ENCODE measurements at regions not wholly inside any gene's neighbourhood (a gene's known extent, or its start where the extent isn't known, plus 50 kb on each side); places are given as distances from the start of the nearest gene placed in this dataset.
"Not testable (repeated sequence)": the region's sequence is repeated elsewhere in the genome, so short reads cannot be mapped to it uniquely, and the experiment has no call there.

DNA sequence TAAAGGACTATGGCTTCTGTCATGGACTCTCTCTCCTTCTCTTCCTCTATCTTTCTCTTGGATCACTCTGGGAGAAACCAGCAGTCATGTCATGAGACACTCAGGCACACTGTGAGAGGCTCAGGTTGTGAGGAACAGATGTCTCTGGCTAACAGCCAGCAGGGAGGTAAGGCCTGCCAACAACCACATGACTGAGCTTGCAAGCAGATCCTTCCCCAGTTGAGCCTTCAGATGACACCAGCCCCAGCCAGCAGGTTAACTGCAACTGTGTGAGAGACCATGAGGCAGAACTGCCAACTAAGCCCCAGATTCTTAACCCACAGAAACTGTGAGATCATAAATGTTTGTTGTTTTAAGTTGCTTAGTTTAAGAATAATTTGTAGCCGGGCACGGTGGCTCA, 90.6 kb downstream of the VCPKMT start:
- 93 to 100% methylated on average over 2 of the region's 2 CpGs for WGBS, 2 donors
- intact Hi-C loops (cut with DNase I; ENCODE audit: low total_unique reads): no loop called here
- no peak for DNase-seq (ENCODE audit: low spot score in 2 of 2)
- H3K4me3 ChIP-seq (ENCODE audit: low read depth, poor library complexity, severe bottlenecking): no peak overlapping the region
- no peak for TF ChIP-seq POLR2A (IDR thresholded peaks at IDR 0.05)

DNA sequence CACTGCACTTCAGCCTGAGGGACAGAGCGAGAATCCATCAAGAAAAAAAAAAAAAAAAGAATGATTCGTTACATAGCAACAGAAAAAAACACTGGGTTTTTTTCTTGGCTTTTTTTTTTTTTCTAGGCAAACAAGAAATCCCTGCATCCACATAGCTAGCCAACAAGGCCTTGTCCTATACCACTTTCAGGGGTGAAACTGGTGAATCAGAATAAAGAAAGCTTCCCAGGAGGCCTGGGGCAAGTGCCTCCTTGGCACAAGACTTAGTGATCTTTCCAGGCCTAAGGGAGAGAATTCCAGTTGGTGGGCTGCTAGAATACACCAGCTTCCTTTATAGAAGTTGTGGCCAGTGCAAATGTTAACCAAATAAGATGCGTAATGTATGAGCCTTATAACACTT, 90.0 kb downstream of the VCPKMT start:
- TF ChIP-seq POLR2A (IDR thresholded peaks at IDR 0.05): no peak
- TF ChIP-seq, protein P1, sequence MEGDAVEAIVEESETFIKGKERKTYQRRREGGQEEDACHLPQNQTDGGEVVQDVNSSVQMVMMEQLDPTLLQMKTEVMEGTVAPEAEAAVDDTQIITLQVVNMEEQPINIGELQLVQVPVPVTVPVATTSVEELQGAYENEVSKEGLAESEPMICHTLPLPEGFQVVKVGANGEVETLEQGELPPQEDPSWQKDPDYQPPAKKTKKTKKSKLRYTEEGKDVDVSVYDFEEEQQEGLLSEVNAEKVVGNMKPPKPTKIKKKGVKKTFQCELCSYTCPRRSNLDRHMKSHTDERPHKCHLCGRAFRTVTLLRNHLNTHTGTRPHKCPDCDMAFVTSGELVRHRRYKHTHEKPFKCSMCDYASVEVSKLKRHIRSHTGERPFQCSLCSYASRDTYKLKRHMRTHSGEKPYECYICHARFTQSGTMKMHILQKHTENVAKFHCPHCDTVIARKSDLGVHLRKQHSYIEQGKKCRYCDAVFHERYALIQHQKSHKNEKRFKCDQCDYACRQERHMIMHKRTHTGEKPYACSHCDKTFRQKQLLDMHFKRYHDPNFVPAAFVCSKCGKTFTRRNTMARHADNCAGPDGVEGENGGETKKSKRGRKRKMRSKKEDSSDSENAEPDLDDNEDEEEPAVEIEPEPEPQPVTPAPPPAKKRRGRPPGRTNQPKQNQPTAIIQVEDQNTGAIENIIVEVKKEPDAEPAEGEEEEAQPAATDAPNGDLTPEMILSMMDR (IDR thresholded peaks at IDR 0.05): no peak

DNA sequence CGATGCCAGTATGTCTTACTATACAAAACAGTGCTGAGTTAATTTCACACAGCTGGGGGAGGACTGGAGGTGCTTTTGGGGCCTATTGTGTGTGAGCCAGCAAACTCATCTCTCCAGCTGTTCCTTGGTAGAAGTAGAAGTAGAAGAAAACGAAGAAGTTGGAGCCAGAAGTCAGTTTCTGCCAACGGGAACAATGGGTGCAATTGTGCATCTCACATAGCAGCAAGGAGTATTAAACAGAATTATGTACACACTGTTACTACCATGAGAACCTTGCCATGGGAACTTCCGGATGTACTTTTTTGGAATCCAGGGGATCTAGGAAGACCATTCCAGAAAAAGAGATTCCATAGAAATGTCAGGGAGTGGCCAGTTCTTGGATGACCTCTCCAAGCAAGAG, 88.6 kb downstream of the VCPKMT start:
- no peak overlapping the region for H3K4me3 ChIP-seq (ENCODE audit: low read depth, poor library complexity, severe bottlenecking)
- 70 to 76% methylated on average over 4 of the region's 4 CpGs for WGBS, 2 donors
- no peak for DNase-seq (ENCODE audit: low spot score in 2 of 2)
- no peak for TF ChIP-seq POLR2A (IDR thresholded peaks at IDR 0.05)
- TF ChIP-seq, protein P1 (IDR thresholded peaks at IDR 0.05): no peak
- intact Hi-C loops (cut with DNase I; ENCODE audit: low total_unique reads): no loop called here

More for the DNA sequence above, 90.0 kb downstream of the VCPKMT start:
- H3K4me3 ChIP-seq (ENCODE audit: low read depth, poor library complexity, severe bottlenecking): no peak overlapping the region
- WGBS, 2 donors: 88 to 90% methylated on average over 3 of the region's 3 CpGs
- intact Hi-C loops (cut with DNase I; ENCODE audit: low total_unique reads): no loop called here
- no peak for DNase-seq (ENCODE audit: low spot score in 2 of 2)

DNA sequence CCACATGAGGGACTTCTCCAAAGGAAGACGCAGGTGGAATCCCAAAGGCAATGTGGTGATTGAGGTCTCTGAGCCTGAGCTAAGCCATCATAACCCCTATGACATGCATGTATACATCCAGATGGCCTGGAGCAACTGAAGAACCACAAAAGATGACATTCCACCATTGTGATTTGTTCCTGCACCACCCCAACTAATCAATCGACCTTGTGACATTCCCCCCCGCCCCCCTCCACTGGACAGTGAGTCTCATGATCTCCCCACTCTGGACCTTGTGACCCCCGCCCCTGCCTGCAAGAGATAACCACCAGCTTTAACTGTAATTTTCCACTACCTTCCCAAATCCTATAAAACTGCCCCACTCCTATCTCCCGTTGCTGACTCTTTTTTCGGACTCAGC, 87.9 kb downstream of the VCPKMT start:
- TF ChIP-seq, protein P1 (IDR thresholded peaks at IDR 0.05): no peak
- no peak for TF ChIP-seq POLR2A (IDR thresholded peaks at IDR 0.05)
- DNase-seq (ENCODE audit: low spot score in 2 of 2): no peak
- WGBS, 2 donors: 83 to 87% methylated on average over 6 of the region's 6 CpGs
- H3K4me3 ChIP-seq (ENCODE audit: low read depth, poor library complexity, severe bottlenecking): no peak overlapping the region
- intact Hi-C loops (cut with DNase I; ENCODE audit: low total_unique reads): no loop called here

DNA sequence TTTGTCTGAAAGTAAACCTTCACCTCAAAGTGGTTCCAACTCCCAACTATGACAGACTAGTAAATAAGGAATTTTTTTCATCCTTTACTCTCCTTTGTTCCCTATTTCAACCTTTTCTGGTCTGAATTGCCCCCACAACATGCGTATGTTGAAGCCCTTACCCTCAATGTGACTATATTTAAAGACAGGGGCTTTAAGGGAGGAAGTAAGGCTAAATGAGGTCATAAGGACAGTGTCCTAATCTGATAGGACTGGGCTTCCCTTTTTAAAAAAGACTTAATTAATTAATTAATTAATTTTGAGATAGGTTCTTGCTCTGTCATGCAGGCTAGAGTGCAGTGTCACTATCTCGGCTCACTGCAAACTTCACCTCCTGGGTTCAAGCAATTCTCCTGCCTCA, 86.3 kb downstream of the VCPKMT start:
- DNase-seq (ENCODE audit: low spot score in 2 of 2): no peak
- H3K4me3 ChIP-seq (ENCODE audit: low read depth, poor library complexity, severe bottlenecking): no peak overlapping the region
- 90% methylated on average over 2 of the region's 2 CpGs for WGBS, 2 donors
- no peak for TF ChIP-seq POLR2A (IDR thresholded peaks at IDR 0.05)
- TF ChIP-seq, protein P1 (IDR thresholded peaks at IDR 0.05): no peak
- intact Hi-C loops (cut with DNase I; ENCODE audit: low total_unique reads): no loop called here

DNA sequence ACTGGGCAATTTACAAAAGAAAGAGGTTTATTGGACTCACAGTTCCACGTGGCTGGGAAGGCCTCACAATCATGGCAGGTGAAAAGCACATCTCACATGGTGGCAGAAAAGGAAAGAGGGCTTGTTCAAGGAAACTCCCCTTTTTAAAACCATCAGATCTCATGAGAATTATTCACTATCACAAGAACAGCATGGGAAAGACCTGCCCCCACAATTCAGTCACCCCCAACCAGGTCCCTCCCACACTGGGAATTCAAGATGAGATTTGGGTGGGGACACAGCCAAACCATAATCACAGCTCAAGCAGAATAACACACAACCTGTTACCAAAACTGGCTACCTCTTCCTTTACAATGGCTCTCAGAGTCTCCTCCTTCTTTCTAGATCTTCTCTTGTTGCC, 85.5 kb downstream of the VCPKMT start:
- intact Hi-C loops (cut with DNase I; ENCODE audit: low total_unique reads); DNase-seq (ENCODE audit: low spot score in 2 of 2); H3K4me3 ChIP-seq (ENCODE audit: low read depth, poor library complexity, severe bottlenecking): not testable (repeated sequence)
- 86 to 94% methylated on average over 1 of the region's 1 CpG for WGBS, 2 donors

DNA sequence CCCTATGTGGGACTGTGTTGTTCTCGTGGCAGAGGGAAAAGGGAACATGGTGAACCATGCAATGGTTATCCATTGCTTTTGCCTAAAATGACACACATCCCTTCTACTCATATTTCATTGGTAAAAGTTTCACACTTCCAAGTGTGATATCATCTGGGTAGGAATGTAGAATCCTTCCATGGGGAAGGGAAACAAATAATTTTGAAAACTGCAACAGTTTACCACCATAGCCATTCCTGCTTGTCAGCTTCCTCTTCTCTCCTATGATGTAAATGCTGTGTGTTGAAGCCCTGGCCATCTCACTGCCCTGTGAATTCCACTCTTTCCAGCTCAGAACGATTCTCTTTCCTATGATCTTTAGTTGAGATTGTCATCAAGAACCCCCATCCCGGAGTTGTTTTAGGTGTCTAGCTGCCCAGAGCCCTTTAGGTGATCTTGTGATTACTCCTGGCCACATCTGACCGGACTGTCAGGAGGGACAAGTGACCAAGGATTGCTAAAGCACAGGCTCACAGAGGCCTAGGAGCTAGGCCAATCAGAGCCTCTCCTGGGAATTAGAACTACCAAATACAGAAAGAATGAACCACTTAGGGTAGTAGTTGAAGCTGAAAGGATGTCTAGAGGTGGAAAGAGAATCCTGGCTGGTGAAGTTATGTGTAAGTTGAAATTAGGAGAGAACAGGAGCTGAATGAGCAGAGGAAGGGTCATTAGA, 84.6 kb downstream of the VCPKMT start:
- intact Hi-C loops (cut with DNase I; ENCODE audit: low total_unique reads): no loop called here
- no peak for DNase-seq (ENCODE audit: low spot score in 2 of 2)
- 66 to 78% methylated on average over 4 of the region's 4 CpGs for WGBS, 2 donors
- TF ChIP-seq POLR2A (IDR thresholded peaks at IDR 0.05): no peak
- no peak overlapping the region for H3K4me3 ChIP-seq (ENCODE audit: low read depth, poor library complexity, severe bottlenecking)

DNA sequence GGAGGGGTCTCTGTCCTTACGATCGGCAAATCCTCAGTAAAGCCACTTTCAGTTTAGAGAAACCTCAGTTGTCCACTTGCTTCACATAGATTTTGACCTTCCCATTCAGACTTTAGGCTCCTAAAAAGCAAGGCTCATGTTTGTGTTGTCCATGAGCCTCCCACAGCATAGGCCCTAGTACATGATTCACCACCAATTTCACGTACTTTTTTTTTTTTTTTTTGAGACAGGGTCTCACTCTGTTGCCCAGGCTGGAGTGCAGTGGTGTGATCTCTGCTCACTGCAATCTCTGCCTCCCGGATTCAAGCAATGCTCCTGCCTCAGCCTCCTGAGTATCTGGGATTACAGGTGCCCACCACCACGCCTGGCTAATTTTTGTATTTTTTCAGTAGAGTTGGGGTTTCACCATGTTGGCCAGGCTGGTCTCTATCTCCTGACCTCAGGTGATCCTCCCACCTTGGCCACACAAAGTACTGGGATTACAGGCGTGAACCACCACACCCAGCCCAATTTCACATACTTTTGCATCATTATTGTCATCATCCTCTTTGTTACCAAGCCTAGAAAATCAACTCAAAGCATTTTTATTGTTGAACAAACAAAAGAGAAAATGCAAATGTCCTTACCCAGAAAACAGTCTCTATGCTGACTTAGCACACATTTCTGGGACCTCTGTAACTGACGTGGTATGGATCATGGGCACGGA, 83.8 kb downstream of the VCPKMT start:
- WGBS, 2 donors: 90 to 95% methylated on average over 8 of the region's 8 CpGs
- H3K4me3 ChIP-seq (ENCODE audit: low read depth, poor library complexity, severe bottlenecking); DNase-seq (ENCODE audit: low spot score in 2 of 2); intact Hi-C loops (cut with DNase I; ENCODE audit: low total_unique reads): not testable (repeated sequence)

Measured in lower leg skin (tissue), 4 donors.